ENCODE measurements at regions not wholly inside any gene's neighbourhood (a gene's known extent, or its start where the extent isn't known, plus 50 kb on each side); places are given as distances from the start of the nearest gene placed in this dataset.
"Not testable (repeated sequence)": the region's sequence is repeated elsewhere in the genome, so short reads cannot be mapped to it uniquely, and the experiment has no call there.

DNA sequence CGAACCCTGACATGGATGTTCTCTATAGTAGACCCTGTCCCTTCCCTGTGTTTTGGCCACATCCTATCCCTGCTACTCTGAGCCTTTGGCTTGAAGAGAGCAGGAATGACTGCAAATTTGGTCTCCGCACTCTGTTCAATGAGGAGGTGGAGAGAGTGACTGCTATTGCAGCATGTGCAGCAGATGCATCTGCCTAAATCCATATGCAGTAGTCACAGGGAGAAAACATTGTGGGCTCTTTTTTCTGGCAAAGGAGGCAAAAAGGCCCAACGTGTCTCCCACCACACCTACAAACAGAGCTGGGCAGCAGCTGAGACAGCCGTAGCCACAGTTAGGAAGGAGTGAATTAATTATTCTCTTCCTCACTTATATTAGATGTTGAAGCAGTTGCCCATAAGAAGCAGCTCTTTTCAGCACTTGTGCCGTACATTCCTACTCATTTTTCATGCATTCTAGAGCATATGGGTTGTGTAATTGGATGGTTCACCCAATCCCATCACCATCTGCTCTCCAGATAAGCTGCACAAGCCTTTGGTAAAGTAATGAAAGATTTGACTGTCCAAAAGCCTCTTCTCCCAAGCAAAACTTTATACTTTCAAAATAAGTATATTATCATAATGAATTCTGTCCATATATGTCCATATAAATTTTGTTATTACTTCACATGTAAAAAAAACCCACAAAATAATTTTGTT is 147.9 kb upstream of the FAM47A start:
- FAIRE-seq: no peak
- no peak for DNase-seq (ENCODE audit: low spot score)

- DNase-seq (ENCODE audit: low spot score) (no peak), FAIRE-seq (no peak)
Measured at GRCh38 chrX:34275699-34276098, 143.6 kb upstream of the FAM47A start.

- DNase-seq (ENCODE audit: low spot score) (no peak), FAIRE-seq (no peak)
Measured at GRCh38 chrX:34270434-34270833, 138.3 kb upstream of the FAM47A start.

DNA sequence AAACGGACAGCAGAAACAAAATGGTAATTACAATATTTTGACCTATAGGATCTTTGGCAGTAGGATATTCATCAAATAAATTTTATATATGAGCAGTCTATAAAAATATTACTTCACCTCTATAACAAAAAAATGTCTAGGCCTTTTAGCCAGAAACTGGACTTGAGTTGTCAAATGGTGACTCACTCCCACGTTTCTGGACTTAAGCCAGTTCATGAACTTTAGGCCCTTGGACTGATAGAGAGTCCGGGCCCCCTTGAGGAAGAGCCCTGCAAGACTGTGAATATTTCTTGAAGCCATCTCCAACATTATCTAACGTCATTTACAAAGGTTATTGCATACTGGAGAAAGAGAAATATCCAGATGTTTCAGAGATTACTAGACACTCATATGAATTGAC is 106.8 kb upstream of the FAM47A start:
- FAIRE-seq (no peak), DNase-seq (ENCODE audit: low spot score) (no peak)

GRCh38 chrX:34230156-34230555 is 98.0 kb upstream of the FAM47A start:
- not testable (repeated sequence) for FAIRE-seq; DNase-seq (ENCODE audit: low spot score)

- no peak for DNase-seq (ENCODE audit: low spot score)
- FAIRE-seq: no peak
Measured at GRCh38 chrX:34227804-34228203, 95.7 kb upstream of the FAM47A start.

DNA sequence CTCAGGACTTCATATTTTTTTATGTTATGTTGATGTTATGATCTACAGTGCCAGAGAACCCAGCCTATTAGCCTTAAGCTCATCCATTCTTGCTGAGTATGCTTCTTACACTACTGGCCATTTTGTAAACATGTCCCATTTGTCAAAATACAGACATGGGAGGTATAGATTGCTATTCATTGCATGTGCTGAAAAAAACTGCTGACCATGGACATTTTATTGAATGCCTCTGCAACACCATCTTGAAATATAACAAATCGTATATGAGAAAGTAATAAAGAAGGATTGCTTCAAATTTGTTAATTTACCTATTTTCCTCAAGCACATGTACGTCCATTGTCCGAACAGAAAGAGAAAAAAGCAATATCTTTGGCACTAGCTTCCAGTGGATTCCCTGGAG is 91.5 kb upstream of the FAM47A start:
- DNase-seq (ENCODE audit: low spot score) (no peak), FAIRE-seq (no peak)

DNA sequence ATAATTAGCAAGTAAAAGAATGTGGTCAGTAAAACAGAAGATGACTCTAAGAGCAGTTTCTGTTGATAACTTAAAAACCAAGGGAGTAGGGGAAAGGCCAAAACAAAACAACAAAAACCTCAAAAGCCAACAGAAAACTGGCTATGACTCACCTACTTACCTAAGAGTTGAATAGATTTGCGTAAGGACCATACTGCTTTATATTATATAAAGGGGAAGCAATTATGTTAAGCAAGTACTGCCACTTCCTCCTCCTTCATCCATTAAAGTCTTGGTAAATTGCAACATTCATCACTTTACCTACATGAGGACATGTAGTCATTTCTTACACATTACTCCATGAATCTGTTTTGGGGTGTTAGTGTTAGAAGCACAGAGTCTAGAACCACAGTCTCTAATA is 85.9 kb upstream of the FAM47A start:
- DNase-seq (ENCODE audit: low spot score) (no peak), FAIRE-seq (no peak)

DNA sequence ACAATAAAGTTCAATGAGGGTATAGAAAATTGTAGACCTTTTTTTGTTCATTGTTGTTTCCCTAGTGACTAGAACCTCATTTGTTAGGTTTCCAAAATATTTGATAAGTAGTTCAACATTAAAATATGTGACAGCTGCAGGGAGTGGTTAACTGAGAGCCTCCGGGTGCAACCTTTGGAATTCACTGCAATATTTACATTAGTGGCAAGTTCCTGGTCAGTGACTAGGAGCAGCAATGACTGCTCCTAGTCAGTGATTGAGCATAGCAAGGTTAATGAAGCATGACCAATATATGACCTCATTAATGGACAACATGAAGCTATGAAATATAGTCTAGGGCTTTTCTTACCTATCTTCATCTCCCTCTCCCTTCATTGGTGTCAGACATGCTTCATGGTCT is 65.8 kb upstream of the FAM47A start:
- no peak for FAIRE-seq
- DNase-seq (ENCODE audit: low spot score): no peak
